OCI-LY7 (cell line): ENCODE measurements at regions not wholly inside any gene's neighbourhood (a gene's known extent, or its start where the extent isn't known, plus 50 kb on each side); places are given as distances from the start of the nearest gene placed in this dataset.

Experiments
- BruUV-seq: library from RNA; stranded (reverse); fragments of 400-500 nt; replicated peaks from 2 replicates; lab custom pipeline; 2021; lab: Mats Ljungman, UMichigan
- CTCF ChIA-PET: fragments of 300-600 bp; sonication (Branson Sonifier 250); formaldehyde crosslinking; loops from one replicate; lab custom pipeline; 2022; ENCODE audit warnings: antibody characterized with exemption; ENCODE audit not compliant: unreplicated experiment; lab: Charles Lee
- POLR2A ChIA-PET: fragments of 300-600 bp; sonication (Branson Sonifier 250); formaldehyde crosslinking; loops from one replicate; lab custom pipeline; 2022; ENCODE audit warnings: antibody characterized with exemption; lab: Charles Lee
- DNase-seq: peaks from one replicate; pipeline ENCODE4 v3.0.0-alpha.2; 2015; ENCODE audit warnings: low spot score
- H2AFZ ChIP-seq: fragments of 200-600 bp; sonication (generic), shearing (Covaris generic); 2 replicates; pipeline ENCODE4 v1.6.1; 2014; ENCODE audit warnings: mild to moderate bottlenecking, antibody characterized with exemption, low read length, moderate library complexity
- H3K27ac ChIP-seq: fragments of 200-600 bp; sonication (generic); 2 replicates; pipeline ENCODE4 v1.5.1; 2014; ENCODE audit warnings: mixed run types, low read depth, mild to moderate bottlenecking, moderate library complexity, low read length, inconsistent platforms; ENCODE audit not compliant: poor library complexity, severe bottlenecking
- H3K36me3 ChIP-seq: fragments of 200-600 bp; sonication (generic); 2 replicates; pipeline ENCODE4 v1.6.1; 2014; ENCODE audit warnings: mild to moderate bottlenecking, antibody characterized with exemption, low read length, moderate library complexity, mixed read lengths; ENCODE audit not compliant: insufficient read depth
- H3K4me1 ChIP-seq: fragments of 200-600 bp; sonication (generic); 2 replicates; pipeline ENCODE4 v1.5.1; 2014; ENCODE audit warnings: mild to moderate bottlenecking, low read length; ENCODE audit not compliant: insufficient read depth, poor library complexity, severe bottlenecking
- H3K4me2 ChIP-seq: fragments of 200-600 bp; sonication (generic); 2 replicates; pipeline ENCODE4 v1.6.1; 2014; ENCODE audit warnings: mild to moderate bottlenecking, low read length
- H3K4me3 ChIP-seq: fragments of 200-600 bp; sonication (generic); 2 replicates; pipeline ENCODE4 v1.5.1; 2014; ENCODE audit warnings: mild to moderate bottlenecking, low read depth, low read length; ENCODE audit not compliant: poor library complexity, severe bottlenecking
- H3K79me2 ChIP-seq: fragments of 200-600 bp; sonication (generic); 2 replicates; pipeline ENCODE4 v1.6.1; 2016; ENCODE audit warnings: low read depth, mild to moderate bottlenecking, low read length, moderate library complexity, mixed read lengths; ENCODE audit not compliant: insufficient read depth
- H3K9me2 ChIP-seq: fragments of 200-600 bp; sonication (generic); 2 replicates; pipeline ENCODE4 v1.6.1; 2016; ENCODE audit warnings: mild to moderate bottlenecking, low read length, mixed read lengths; ENCODE audit not compliant: insufficient read depth
- H3K9me3 ChIP-seq: fragments of 200-600 bp; sonication (generic); 2 replicates; pipeline ENCODE4 v1.6.1; 2014; ENCODE audit warnings: mild to moderate bottlenecking, mixed run types, low read length, mixed read lengths
- H4K20me1 ChIP-seq: fragments of 200-600 bp; sonication (generic); 2 replicates; pipeline ENCODE4 v1.6.1; 2014; ENCODE audit warnings: mild to moderate bottlenecking, antibody characterized with exemption, low read length, moderate library complexity, mixed read lengths; ENCODE audit not compliant: insufficient read depth
- CTCF ChIP-seq: fragments of 200-600 bp; sonication (generic); conservative IDR thresholded peaks from 2 replicates; pipeline ENCODE4 v1.5.1; 2014; ENCODE audit warnings: mild to moderate bottlenecking, antibody characterized with exemption, low read length, moderate library complexity, mixed read lengths
- EZH2phosphoT487 ChIP-seq: fragments of 200-600 bp; sonication (generic); IDR thresholded peaks from 2 replicates; pipeline ENCODE4 v1.6.1; 2018; ENCODE audit warnings: low read depth, borderline replicate concordance, mild to moderate bottlenecking, mixed run types, antibody characterized with exemption, low read length, moderate library complexity, mixed read lengths
- intact Hi-C: fragments of 100-400 bp; cut with micrococcal nuclease; formaldehyde crosslinking; loops from one replicate; pipeline ENCODE4 v1.10.0; 2022; ENCODE audit not compliant: unreplicated experiment

GRCh38 chr9:93860694-93861658 lies 94.2 kb downstream of the BARX1 start:
- H3K4me1 ChIP-seq: no peaks in the 10 kb centered on the region
- BruUV-seq: no TSS peak
- no peak overlapping the region for H3K27ac ChIP-seq
- H3K36me3 ChIP-seq: no peaks in the 10 kb centered on the region
- H2AFZ ChIP-seq: no peak overlapping the region
- H3K79me2 ChIP-seq: no peaks in the 10 kb centered on the region
- no peak overlapping the region for H3K4me3 ChIP-seq
- TF ChIP-seq EZH2phosphoT487 (no peak), CTCF (no peak)
- H4K20me1 ChIP-seq: no peaks in the 10 kb centered on the region
- no peak overlapping the region for H3K4me2 ChIP-seq
- H3K9me3 ChIP-seq: no peaks in the 10 kb centered on the region
- no peak for DNase-seq
- no peaks in the 10 kb centered on the region for H3K9me2 ChIP-seq
- ChIA-PET POLR2A (no interaction called here), CTCF (no interaction called here)
- intact Hi-C loops: no loop called here

- Histone ChIP-seq H2AFZ (no peak overlapping the region), H4K20me1 (no peaks in the 10 kb centered on the region), H3K4me2 (no peak overlapping the region), H3K27ac (no peak overlapping the region), H3K36me3 (no peaks in the 10 kb centered on the region), H3K9me3 (no peaks in the 10 kb centered on the region), H3K4me1 (no peaks in the 10 kb centered on the region), H3K79me2 (no peaks in the 10 kb centered on the region), H3K4me3 (no peak overlapping the region), H3K9me2 (no peaks in the 10 kb centered on the region)
- CTCF ChIA-PET: no interaction called here
- DNase-seq: no peak
- TF ChIP-seq EZH2phosphoT487: no peak
- no peak for TF ChIP-seq CTCF
- intact Hi-C loops: no loop called here
- POLR2A ChIA-PET: interaction anchor here (0.6 kb wide), 2 partner anchors 155 to 966 kb away, joined by 3 to 4 read pairs; no protein-coding TSS in a partner anchor
- BruUV-seq: no TSS peak
These were observed 95.5 kb downstream of the BARX1 start for GRCh38 chr9:93859431-93860215.
